ENCODE measurements at regions not wholly inside any gene's neighbourhood (a gene's known extent, or its start where the extent isn't known, plus 50 kb on each side); places are given as distances from the start of the nearest gene placed in this dataset.

DNA sequence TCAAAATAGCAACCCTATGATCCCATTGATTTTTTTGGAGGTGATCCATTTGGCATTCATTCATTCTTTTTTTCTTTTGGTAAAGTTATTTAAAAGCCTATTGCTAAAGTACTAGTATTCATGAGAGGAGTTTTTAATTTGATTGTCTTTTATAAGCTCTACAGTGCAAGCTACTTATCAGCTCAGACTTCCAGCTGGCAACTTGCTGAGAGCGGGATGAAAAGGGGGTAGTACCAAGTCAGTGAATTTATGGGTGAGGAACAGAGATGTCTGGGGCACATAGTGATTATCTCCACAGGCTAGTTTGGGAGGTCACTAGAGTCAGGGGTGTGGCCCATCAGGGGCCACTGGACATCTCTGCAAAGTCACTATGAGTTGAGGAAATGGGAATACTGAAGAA is 202.4 kb downstream of the PIK3C3 start:
- H3K4me3 ChIP-seq (ENCODE audit: insufficient read depth in 1 of 2, low read depth in 1 of 2, low read length in 2 of 2) = no peak overlapping the region
- H3K18ac ChIP-seq (ENCODE audit: low read depth in 1 of 2, low read length in 2 of 2) = no peak overlapping the region
- no peak overlapping the region for H4K8ac ChIP-seq (ENCODE audit: low read length)
- DNase-seq = no peak
- H3K9me3 ChIP-seq (ENCODE audit: control insufficient read depth, low read length) = no peaks in the 10 kb centered on the region
- no peak overlapping the region for H3K4me2 ChIP-seq (ENCODE audit: low read length, poor library complexity, severe bottlenecking)
- no peak overlapping the region for H2BK12ac ChIP-seq (ENCODE audit: low read length in 2 of 2)
- no peak overlapping the region for H2BK120ac ChIP-seq (ENCODE audit: low read depth, low read length)
- no peak overlapping the region for H2BK15ac ChIP-seq (ENCODE audit: low read depth, poor library complexity, severe bottlenecking)
- H3K36me3 ChIP-seq (ENCODE audit: control insufficient read depth in 1 of 2, insufficient read depth in 2 of 2, low read depth in 1 of 2, low read length in 2 of 2) = no peaks in the 10 kb centered on the region
- H3K4me1 ChIP-seq (ENCODE audit: control insufficient read depth, insufficient read depth, low read depth, low read length) = no peaks in the 10 kb centered on the region
- no peak overlapping the region for H3K9ac ChIP-seq (ENCODE audit: low read length)
- no peak overlapping the region for H4K91ac ChIP-seq (ENCODE audit: low read length)
- no peak overlapping the region for H3K27ac ChIP-seq (ENCODE audit: low read length, poor library complexity, severe bottlenecking)
- no peaks in the 10 kb centered on the region for H3K27me3 ChIP-seq (ENCODE audit: control insufficient read depth in 1 of 2, insufficient read depth in 1 of 2, low read length in 2 of 2)
- H3K4ac ChIP-seq (ENCODE audit: low read depth in 1 of 2, low read length in 2 of 2) = no peak overlapping the region
- H2AFZ ChIP-seq (ENCODE audit: low read depth, low read length) = no peak overlapping the region
- no peaks in the 10 kb centered on the region for H3K79me1 ChIP-seq (replicated peaks; ENCODE audit: low read length, poor library complexity, severe bottlenecking)
- H2AK5ac ChIP-seq (ENCODE audit: low read length, severe bottlenecking) = no peak overlapping the region
- no peak overlapping the region for H2BK5ac ChIP-seq (ENCODE audit: low read depth, low read length, poor library complexity, severe bottlenecking)
- 97% methylated on average over 1 of the region's 1 CpG for WGBS
- H3K23ac ChIP-seq (ENCODE audit: low read length in 2 of 2) = no peak overlapping the region
- H3K14ac ChIP-seq (ENCODE audit: low read length in 2 of 2) = no peak overlapping the region

DNA sequence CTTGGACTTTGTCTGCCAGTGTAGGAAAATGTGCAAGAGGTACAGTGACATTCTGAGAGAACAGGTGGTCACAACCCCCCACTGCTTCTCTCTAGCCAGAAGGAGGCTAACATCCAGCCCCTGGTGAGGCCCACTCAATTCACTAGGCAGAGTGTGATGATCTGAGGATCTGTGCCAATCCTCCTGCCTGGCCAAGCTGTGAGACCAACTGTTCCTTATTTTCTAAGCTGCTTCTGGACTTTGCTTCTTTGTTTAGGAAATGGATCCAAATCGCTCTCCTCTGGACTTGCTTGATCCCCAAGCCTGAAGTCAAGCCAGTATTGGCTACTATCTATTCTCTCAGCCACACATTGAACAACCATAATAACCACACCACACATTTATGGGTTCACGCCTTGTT is 202.8 kb downstream of the PIK3C3 start:
- no peak overlapping the region for H3K18ac ChIP-seq (ENCODE audit: low read depth in 1 of 2, low read length in 2 of 2)

DNA sequence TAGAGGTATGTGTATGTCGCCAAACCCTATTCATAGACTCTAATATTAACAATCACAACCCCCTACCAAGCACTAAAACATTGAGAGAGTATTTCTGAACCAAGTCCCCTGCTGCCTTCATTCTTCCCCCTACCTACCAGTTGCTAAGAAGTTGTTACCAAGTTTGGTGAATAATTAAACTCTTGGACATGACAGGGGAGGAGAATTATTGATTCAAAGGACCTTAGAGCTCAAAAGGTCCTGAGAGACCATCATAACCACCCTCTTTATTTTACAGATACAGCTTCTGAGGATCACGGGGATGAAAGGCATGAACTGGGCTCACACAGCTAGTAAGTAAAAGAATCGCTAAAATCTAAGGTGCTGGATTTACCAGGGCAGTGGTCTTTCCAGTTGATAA is 204.1 kb downstream of the PIK3C3 start:
- Histone ChIP-seq H3K4me1 (ENCODE audit: control insufficient read depth, insufficient read depth, low read depth, low read length) (no peaks in the 10 kb centered on the region), H4K8ac (ENCODE audit: low read length) (no peak overlapping the region), H4K91ac (ENCODE audit: low read length) (no peak overlapping the region), H3K27me3 (ENCODE audit: control insufficient read depth in 1 of 2, insufficient read depth in 1 of 2, low read length in 2 of 2) (no peaks in the 10 kb centered on the region), H2AFZ (ENCODE audit: low read depth, low read length) (no peak overlapping the region), H2BK15ac (ENCODE audit: low read depth, poor library complexity, severe bottlenecking) (no peak overlapping the region), H3K23ac (ENCODE audit: low read length in 2 of 2) (no peak overlapping the region), H3K36me3 (ENCODE audit: control insufficient read depth in 1 of 2, insufficient read depth in 2 of 2, low read depth in 1 of 2, low read length in 2 of 2) (no peaks in the 10 kb centered on the region), H3K9me3 (ENCODE audit: control insufficient read depth, low read length) (no peaks in the 10 kb centered on the region), H2AK5ac (ENCODE audit: low read length, severe bottlenecking) (no peak overlapping the region), H3K9ac (ENCODE audit: low read length) (no peak overlapping the region), H3K4me3 (ENCODE audit: insufficient read depth in 1 of 2, low read depth in 1 of 2, low read length in 2 of 2) (no peak overlapping the region), H2BK12ac (ENCODE audit: low read length in 2 of 2) (no peak overlapping the region), H2BK5ac (ENCODE audit: low read depth, low read length, poor library complexity, severe bottlenecking) (no peak overlapping the region), H3K14ac (ENCODE audit: low read length in 2 of 2) (no peak overlapping the region), H3K4me2 (ENCODE audit: low read length, poor library complexity, severe bottlenecking) (no peak overlapping the region), H3K18ac (ENCODE audit: low read depth in 1 of 2, low read length in 2 of 2) (no peak overlapping the region), H3K4ac (ENCODE audit: low read depth in 1 of 2, low read length in 2 of 2) (no peak overlapping the region), H3K27ac (ENCODE audit: low read length, poor library complexity, severe bottlenecking) (no peak overlapping the region), H2BK120ac (ENCODE audit: low read depth, low read length) (no peak overlapping the region), H3K79me1 (replicated peaks; ENCODE audit: low read length, poor library complexity, severe bottlenecking) (no peaks in the 10 kb centered on the region)
- 92% methylated on average over 3 of the region's 3 CpGs for WGBS
- DNase-seq = no peak

More for the DNA sequence above, 202.8 kb downstream of the PIK3C3 start:
- Histone ChIP-seq H2AK5ac (ENCODE audit: low read length, severe bottlenecking) (no peak overlapping the region), H2BK5ac (ENCODE audit: low read depth, low read length, poor library complexity, severe bottlenecking) (no peak overlapping the region), H3K9me3 (ENCODE audit: control insufficient read depth, low read length) (no peaks in the 10 kb centered on the region), H3K4me3 (ENCODE audit: insufficient read depth in 1 of 2, low read depth in 1 of 2, low read length in 2 of 2) (no peak overlapping the region), H2BK15ac (ENCODE audit: low read depth, poor library complexity, severe bottlenecking) (no peak overlapping the region), H3K79me1 (replicated peaks; ENCODE audit: low read length, poor library complexity, severe bottlenecking) (no peaks in the 10 kb centered on the region), H4K8ac (ENCODE audit: low read length) (no peak overlapping the region), H3K4ac (ENCODE audit: low read depth in 1 of 2, low read length in 2 of 2) (no peak overlapping the region), H3K23ac (ENCODE audit: low read length in 2 of 2) (no peak overlapping the region), H2BK120ac (ENCODE audit: low read depth, low read length) (no peak overlapping the region), H3K27ac (ENCODE audit: low read length, poor library complexity, severe bottlenecking) (no peak overlapping the region), H3K9ac (ENCODE audit: low read length) (no peak overlapping the region), H3K36me3 (ENCODE audit: control insufficient read depth in 1 of 2, insufficient read depth in 2 of 2, low read depth in 1 of 2, low read length in 2 of 2) (no peaks in the 10 kb centered on the region), H2AFZ (ENCODE audit: low read depth, low read length) (no peak overlapping the region), H4K91ac (ENCODE audit: low read length) (no peak overlapping the region), H2BK12ac (ENCODE audit: low read length in 2 of 2) (no peak overlapping the region), H3K14ac (ENCODE audit: low read length in 2 of 2) (no peak overlapping the region), H3K27me3 (ENCODE audit: control insufficient read depth in 1 of 2, insufficient read depth in 1 of 2, low read length in 2 of 2) (no peaks in the 10 kb centered on the region), H3K4me1 (ENCODE audit: control insufficient read depth, insufficient read depth, low read depth, low read length) (no peaks in the 10 kb centered on the region), H3K4me2 (ENCODE audit: low read length, poor library complexity, severe bottlenecking) (no peak overlapping the region)
- DNase-seq = no peak
- 88% methylated on average over 2 of the region's 2 CpGs for WGBS

DNA sequence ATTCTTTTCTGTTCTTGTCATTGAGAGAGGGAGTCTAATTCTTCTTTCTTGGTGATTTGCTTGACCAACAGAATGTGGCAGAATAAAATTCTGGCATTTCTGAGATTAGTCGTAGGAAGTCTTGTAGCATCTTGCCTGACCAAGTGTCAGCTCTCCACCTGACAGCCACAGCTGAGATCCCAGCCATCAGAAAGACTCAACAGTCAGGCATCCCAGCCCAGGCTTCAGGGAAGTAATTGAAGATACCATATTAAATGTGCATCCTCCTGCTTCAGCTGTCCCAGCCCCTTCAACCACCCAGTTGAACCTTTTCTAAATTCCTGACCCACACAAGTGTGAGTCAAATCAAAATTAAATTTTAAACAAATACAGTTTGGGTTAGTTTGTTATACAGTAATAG is 208.3 kb downstream of the PIK3C3 start:
- no peaks in the 10 kb centered on the region for H3K9me3 ChIP-seq (ENCODE audit: control insufficient read depth, low read length)
- H2AFZ ChIP-seq (ENCODE audit: low read depth, low read length) = no peak overlapping the region
- no peak overlapping the region for H4K8ac ChIP-seq (ENCODE audit: low read length)
- H3K4me3 ChIP-seq (ENCODE audit: insufficient read depth in 1 of 2, low read depth in 1 of 2, low read length in 2 of 2) = no peak overlapping the region
- 92% methylated on average over 1 of the region's 1 CpG for WGBS
- no peak overlapping the region for H3K4ac ChIP-seq (ENCODE audit: low read depth in 1 of 2, low read length in 2 of 2)
- H3K14ac ChIP-seq (ENCODE audit: low read length in 2 of 2) = no peak overlapping the region
- H3K4me2 ChIP-seq (ENCODE audit: low read length, poor library complexity, severe bottlenecking) = no peak overlapping the region
- no peaks in the 10 kb centered on the region for H3K27me3 ChIP-seq (ENCODE audit: control insufficient read depth in 1 of 2, insufficient read depth in 1 of 2, low read length in 2 of 2)
- H3K79me1 ChIP-seq (replicated peaks; ENCODE audit: low read length, poor library complexity, severe bottlenecking) = no peaks in the 10 kb centered on the region
- no peak overlapping the region for H3K27ac ChIP-seq (ENCODE audit: low read length, poor library complexity, severe bottlenecking)
- H3K9ac ChIP-seq (ENCODE audit: low read length) = no peak overlapping the region
- DNase-seq = no peak
- no peak overlapping the region for H3K23ac ChIP-seq (ENCODE audit: low read length in 2 of 2)
- no peak overlapping the region for H2BK12ac ChIP-seq (ENCODE audit: low read length in 2 of 2)
- H2BK120ac ChIP-seq (ENCODE audit: low read depth, low read length) = no peak overlapping the region
- H2BK5ac ChIP-seq (ENCODE audit: low read depth, low read length, poor library complexity, severe bottlenecking) = no peak overlapping the region
- H3K18ac ChIP-seq (ENCODE audit: low read depth in 1 of 2, low read length in 2 of 2) = no peak overlapping the region
- no peak overlapping the region for H2AK5ac ChIP-seq (ENCODE audit: low read length, severe bottlenecking)
- H4K91ac ChIP-seq (ENCODE audit: low read length) = no peak overlapping the region
- no peak overlapping the region for H2BK15ac ChIP-seq (ENCODE audit: low read depth, poor library complexity, severe bottlenecking)
- no peaks in the 10 kb centered on the region for H3K4me1 ChIP-seq (ENCODE audit: control insufficient read depth, insufficient read depth, low read depth, low read length)
- H3K36me3 ChIP-seq (ENCODE audit: control insufficient read depth in 1 of 2, insufficient read depth in 2 of 2, low read depth in 1 of 2, low read length in 2 of 2) = no peaks in the 10 kb centered on the region

Data from mesenchymal stem cell (in vitro differentiated cells and primary cell).